ENCODE measurements at regions not wholly inside any gene's neighbourhood (a gene's known extent, or its start where the extent isn't known, plus 50 kb on each side); places are given as distances from the start of the nearest gene placed in this dataset.

DNA sequence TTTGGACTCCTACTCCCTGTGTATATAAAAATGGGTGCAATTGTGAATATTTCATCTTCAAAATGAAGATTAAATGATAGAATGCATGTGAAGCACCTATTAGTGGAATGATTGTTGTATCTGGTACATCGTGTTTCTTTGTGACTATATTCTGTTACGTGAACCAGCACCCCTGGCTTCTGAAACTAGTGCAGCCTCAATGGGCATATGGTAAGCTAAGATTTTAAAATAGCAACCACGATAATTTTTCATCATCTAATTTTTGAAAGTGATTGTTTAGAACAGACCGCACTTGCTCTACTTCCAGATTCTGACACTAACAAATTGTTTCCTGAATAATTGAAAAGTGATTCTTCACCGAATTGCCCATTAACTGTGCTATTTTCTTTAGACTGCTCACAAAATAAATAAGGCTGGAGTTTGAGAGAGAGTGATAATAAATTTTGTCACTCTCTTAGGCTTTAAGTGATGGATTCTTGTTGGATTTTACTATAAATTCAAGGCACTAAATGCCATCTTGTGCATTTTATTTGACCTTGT, 806.1 kb upstream of the LRATD1 start:
- TF ChIP-seq, protein P1, sequence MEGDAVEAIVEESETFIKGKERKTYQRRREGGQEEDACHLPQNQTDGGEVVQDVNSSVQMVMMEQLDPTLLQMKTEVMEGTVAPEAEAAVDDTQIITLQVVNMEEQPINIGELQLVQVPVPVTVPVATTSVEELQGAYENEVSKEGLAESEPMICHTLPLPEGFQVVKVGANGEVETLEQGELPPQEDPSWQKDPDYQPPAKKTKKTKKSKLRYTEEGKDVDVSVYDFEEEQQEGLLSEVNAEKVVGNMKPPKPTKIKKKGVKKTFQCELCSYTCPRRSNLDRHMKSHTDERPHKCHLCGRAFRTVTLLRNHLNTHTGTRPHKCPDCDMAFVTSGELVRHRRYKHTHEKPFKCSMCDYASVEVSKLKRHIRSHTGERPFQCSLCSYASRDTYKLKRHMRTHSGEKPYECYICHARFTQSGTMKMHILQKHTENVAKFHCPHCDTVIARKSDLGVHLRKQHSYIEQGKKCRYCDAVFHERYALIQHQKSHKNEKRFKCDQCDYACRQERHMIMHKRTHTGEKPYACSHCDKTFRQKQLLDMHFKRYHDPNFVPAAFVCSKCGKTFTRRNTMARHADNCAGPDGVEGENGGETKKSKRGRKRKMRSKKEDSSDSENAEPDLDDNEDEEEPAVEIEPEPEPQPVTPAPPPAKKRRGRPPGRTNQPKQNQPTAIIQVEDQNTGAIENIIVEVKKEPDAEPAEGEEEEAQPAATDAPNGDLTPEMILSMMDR (IDR thresholded peaks at IDR 0.05), result no peak
- no peak for TF ChIP-seq POLR2A (IDR thresholded peaks at IDR 0.05)

Measured in tibial nerve (tissue), 3 donors.